BLaER1 (cell line): ENCODE measurements at regions not wholly inside any gene's neighbourhood (a gene's known extent, or its start where the extent isn't known, plus 50 kb on each side); places are given as distances from the start of the nearest gene placed in this dataset.

Experiments
- H3K27ac ChIP-seq: shearing (Covaris generic); formaldehyde crosslinking; 2 replicates; pipeline ENCODE4 v1.8.1; 2022
- H3K27me3 ChIP-seq: shearing (Covaris generic); formaldehyde crosslinking; 2 replicates; pipeline ENCODE4 v1.8.1; 2022
- H3K36me3 ChIP-seq: shearing (Covaris generic); formaldehyde crosslinking; 2 replicates; pipeline ENCODE4 v1.8.1; 2022
- H3K4me1 ChIP-seq: shearing (Covaris generic); formaldehyde crosslinking; 2 replicates; pipeline ENCODE4 v1.8.1; 2022
- H3K4me2 ChIP-seq: shearing (Covaris generic); formaldehyde crosslinking; 2 replicates; pipeline ENCODE4 v1.8.1; 2022
- H3K4me3 ChIP-seq: shearing (Covaris generic); formaldehyde crosslinking; 2 replicates; pipeline ENCODE4 v1.8.1; 2022
- H3K9ac ChIP-seq: shearing (Covaris generic); formaldehyde crosslinking; 2 replicates; pipeline ENCODE4 v1.8.1; 2022
- H3K9me3 ChIP-seq: shearing (Covaris generic); formaldehyde crosslinking; 2 replicates; pipeline ENCODE4 v1.8.1; 2022
- H4K20me1 ChIP-seq: shearing (Covaris generic); formaldehyde crosslinking; 2 replicates; pipeline ENCODE4 v1.8.1; 2022
- Cebpa-rat ChIP-seq: shearing (Covaris generic); IDR thresholded peaks from 2 replicates; pipeline ENCODE4 v1.8.1; 2022

DNA sequence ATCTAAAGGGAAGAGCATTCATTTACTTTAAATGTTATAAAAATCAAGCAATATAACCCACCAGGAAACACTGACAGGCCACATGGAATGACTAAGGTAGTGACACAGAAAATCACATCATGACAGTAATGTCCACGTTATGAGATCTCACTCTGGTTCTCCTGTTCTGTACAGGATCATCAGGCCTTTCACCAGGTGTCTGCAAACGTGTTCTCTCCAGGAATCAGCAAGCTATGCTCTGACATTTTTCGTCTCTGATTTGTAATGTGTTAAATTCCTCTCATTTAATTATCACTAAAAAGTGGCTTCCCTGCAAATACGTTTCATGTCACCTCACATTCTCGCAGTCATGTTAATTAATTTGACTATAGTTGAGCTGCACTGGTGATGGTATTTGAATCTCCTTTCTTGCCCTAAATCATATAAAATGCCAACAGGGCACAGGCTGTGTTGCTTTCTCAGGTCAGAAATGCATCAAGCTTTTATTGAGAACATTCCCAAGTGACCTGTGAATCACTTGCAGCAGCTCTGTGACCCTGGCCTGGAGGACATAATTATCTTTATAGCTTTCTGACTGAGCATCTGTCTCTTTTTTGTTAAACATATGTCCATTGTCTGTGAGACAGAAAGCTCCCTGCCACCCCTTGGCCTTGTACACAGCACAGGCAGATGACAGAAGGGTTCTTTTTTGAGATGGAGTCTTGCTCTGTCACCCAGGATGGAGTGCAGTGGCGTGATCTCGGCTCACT, 196.2 kb downstream of the DIRAS2 start:
- Histone ChIP-seq H3K9ac (no peak overlapping the region), H3K27ac (no peak overlapping the region), H3K4me3 (no peak overlapping the region), H3K4me1 (no peaks in the 10 kb centered on the region), H3K4me2 (no peak overlapping the region), H3K9me3 (no peaks in the 10 kb centered on the region), H3K36me3 (no peaks in the 10 kb centered on the region), H3K27me3 (no peaks in the 10 kb centered on the region), H4K20me1 (no peaks in the 10 kb centered on the region)
- TF ChIP-seq Cebpa-rat: no peak

DNA sequence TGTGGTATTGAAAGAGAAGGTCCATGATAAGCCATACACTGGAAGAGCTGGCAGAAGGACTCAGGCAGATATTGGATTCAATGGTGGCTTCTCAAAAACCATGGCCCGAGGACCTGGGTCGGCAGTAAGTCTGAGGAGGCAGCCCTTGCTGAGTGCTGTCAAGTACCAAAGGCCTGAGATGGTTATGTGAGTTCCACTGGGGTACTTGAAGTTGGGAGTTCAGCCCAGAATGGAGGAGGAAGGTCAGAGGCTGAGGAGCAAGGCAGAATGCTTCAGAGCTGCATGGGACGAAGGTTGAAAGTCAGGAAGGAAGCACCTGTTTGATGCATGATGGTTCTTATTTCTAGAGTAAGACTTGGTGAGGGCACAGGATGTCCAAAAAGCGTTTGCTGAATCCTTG, 194.9 kb downstream of the DIRAS2 start:
- Histone ChIP-seq H3K4me3 (no peak overlapping the region), H4K20me1 (no peaks in the 10 kb centered on the region), H3K4me2 (no peak overlapping the region), H3K27me3 (no peaks in the 10 kb centered on the region), H3K27ac (no peak overlapping the region), H3K4me1 (no peaks in the 10 kb centered on the region), H3K9me3 (no peaks in the 10 kb centered on the region), H3K36me3 (no peaks in the 10 kb centered on the region), H3K9ac (no peak overlapping the region)
- no peak for TF ChIP-seq Cebpa-rat

DNA sequence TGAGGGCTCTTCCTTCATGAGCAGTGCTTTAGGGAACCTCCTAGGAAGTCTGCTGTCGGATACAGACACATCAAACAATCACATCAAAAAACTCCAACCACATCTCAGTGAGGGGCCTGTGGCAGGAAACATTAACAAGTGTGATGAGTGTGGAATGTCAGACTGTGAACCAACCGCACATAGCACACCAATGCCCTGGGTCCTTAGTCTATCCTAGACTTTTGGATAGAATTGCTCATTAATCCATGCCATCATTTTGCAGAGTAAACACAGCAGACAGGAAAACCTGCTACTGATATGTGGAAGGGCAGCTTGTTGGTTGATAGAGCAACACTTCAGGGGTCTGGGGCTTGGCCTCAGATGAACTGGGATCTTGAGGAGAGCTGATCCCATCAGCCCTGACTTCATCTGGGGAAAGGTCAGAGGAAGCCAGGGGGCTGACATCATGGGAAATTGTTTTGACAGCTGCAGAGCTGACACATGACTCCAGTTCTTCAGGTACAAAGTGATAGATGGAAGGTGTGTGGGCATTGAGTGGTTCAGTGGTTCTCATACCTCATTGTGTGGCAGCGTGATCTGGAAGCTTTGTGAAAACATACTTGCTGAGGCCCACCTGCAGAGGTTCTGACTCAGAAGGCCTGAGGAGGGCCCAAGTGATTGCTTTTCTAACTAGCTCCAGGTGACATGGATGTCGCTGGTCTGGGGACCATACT, 193.3 kb downstream of the DIRAS2 start:
- H3K9me3 ChIP-seq: no peaks in the 10 kb centered on the region
- no peaks in the 10 kb centered on the region for H4K20me1 ChIP-seq
- no peak overlapping the region for H3K27ac ChIP-seq
- H3K4me1 ChIP-seq: no peaks in the 10 kb centered on the region
- H3K9ac ChIP-seq: no peak overlapping the region
- no peaks in the 10 kb centered on the region for H3K36me3 ChIP-seq
- H3K4me3 ChIP-seq: no peak overlapping the region
- H3K27me3 ChIP-seq: no peaks in the 10 kb centered on the region
- no peak for TF ChIP-seq Cebpa-rat
- no peak overlapping the region for H3K4me2 ChIP-seq

DNA sequence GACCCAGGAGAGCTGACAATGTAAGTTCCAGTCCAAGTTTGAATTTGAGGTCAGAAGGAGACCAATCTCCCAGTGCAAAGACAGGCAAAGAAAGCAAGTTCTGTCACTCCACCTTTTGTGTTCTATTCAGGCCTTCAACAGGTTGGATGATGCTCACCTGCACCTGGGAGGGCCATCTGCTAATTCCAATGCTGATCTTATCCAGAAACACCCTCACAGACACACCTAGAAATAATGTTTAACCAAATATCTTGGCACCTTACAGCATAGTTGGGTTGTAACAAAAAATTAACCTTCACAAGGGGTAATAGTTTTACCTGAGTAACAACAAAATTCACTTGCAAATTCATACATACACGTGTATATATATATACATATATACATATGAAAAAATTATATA, 190.8 kb downstream of the DIRAS2 start:
- H3K36me3 ChIP-seq: no peaks in the 10 kb centered on the region
- no peaks in the 10 kb centered on the region for H4K20me1 ChIP-seq
- TF ChIP-seq Cebpa-rat: no peak
- H3K27me3 ChIP-seq: no peaks in the 10 kb centered on the region
- no peak overlapping the region for H3K4me2 ChIP-seq
- H3K27ac ChIP-seq: no peak overlapping the region
- no peak overlapping the region for H3K9ac ChIP-seq
- H3K4me1 ChIP-seq: no peaks in the 10 kb centered on the region
- H3K4me3 ChIP-seq: no peak overlapping the region
- no peaks in the 10 kb centered on the region for H3K9me3 ChIP-seq

DNA sequence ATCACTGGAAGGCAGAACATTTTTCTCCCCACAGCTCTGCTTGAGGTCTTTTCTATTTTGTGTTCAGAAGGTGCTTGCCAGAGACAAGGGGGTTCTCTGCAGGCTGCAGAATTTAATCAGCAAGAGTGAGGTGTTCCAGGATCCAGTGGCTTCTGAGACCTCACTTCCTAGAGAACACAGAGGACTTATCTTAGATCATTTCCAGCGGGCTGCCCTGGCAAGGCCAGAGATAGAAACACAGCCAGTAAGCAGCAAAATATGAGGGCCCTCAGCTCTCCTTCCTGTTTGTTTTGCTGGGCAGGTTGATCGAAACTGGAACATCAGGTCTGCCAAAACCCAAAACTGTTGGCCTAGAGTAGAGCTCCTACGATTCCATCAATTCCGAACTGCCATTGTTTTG, 187.3 kb downstream of the DIRAS2 start:
- H3K27me3 ChIP-seq: no peaks in the 10 kb centered on the region
- no peak overlapping the region for H3K4me3 ChIP-seq
- no peak overlapping the region for H3K4me2 ChIP-seq
- no peaks in the 10 kb centered on the region for H3K9me3 ChIP-seq
- H3K27ac ChIP-seq: no peak overlapping the region
- H3K4me1 ChIP-seq: no peaks in the 10 kb centered on the region
- H3K36me3 ChIP-seq: no peaks in the 10 kb centered on the region
- no peaks in the 10 kb centered on the region for H4K20me1 ChIP-seq
- no peak overlapping the region for H3K9ac ChIP-seq
- no peak for TF ChIP-seq Cebpa-rat

DNA sequence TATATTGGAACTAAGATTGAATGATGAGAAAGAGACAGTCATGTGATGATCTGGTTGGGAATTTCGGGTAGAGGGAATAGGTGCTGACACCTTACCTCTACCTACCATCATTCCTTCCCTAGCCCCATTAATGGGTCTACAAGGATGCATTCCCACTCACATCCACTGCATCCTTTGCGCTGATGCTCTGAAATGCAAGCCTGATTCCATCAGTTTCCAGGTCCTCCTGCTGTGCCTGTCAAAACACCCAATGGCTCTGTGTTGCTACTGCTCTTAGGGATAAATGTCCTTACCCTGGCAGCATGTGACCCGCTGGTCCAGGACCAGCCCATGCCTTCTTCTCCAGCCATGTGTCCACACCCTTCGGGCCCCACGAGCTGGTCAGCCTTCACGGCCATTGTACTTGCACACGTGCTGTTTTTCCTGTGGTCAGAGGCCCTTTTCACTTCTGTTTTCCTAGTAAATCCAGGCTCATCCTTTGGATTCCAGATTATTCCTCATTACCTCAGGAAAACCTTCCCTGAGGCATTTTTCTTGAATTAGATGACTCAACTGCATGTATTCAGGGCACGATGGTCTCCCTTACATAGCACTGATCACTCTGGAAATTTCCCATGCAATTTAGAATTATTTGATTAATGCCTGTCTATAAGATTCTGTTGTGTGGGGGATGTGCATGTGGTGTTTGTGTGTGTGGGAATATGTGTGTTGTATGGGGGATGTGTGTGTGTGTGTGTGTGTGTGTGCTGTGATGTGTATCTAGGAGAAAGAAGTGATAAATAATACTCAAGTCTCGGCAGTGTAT, 185.0 kb downstream of the DIRAS2 start:
- Histone ChIP-seq H3K36me3 (no peaks in the 10 kb centered on the region), H3K4me3 (no peak overlapping the region), H3K4me1 (no peaks in the 10 kb centered on the region), H4K20me1 (no peaks in the 10 kb centered on the region), H3K9me3 (no peaks in the 10 kb centered on the region), H3K4me2 (no peak overlapping the region), H3K27me3 (no peaks in the 10 kb centered on the region), H3K9ac (no peak overlapping the region), H3K27ac (no peak overlapping the region)
- no peak for TF ChIP-seq Cebpa-rat

DNA sequence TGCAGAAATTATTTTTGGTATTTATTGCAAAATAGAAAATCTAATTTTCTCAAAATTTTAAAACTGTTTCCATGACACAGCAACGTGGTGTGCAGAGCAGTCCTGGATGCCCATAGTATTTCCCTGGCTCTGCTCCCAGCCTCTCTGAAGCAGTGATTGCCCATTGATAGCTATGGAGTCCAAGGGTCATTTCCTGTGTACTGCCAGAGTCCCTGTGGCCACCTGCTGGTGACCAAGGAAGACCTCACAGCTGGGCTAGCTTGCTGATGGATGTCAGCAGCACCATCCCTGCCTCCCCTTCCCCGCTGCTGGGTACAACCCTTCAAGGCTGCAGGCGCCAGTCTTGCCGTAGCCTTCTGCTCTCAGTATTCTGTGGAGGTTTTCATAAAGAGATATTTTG, 184.1 kb downstream of the DIRAS2 start:
- H4K20me1 ChIP-seq: no peaks in the 10 kb centered on the region
- H3K4me2 ChIP-seq: no peak overlapping the region
- no peaks in the 10 kb centered on the region for H3K4me1 ChIP-seq
- H3K9me3 ChIP-seq: no peaks in the 10 kb centered on the region
- no peaks in the 10 kb centered on the region for H3K27me3 ChIP-seq
- H3K27ac ChIP-seq: no peak overlapping the region
- H3K4me3 ChIP-seq: no peak overlapping the region
- H3K36me3 ChIP-seq: no peaks in the 10 kb centered on the region
- TF ChIP-seq Cebpa-rat: no peak
- H3K9ac ChIP-seq: no peak overlapping the region

DNA sequence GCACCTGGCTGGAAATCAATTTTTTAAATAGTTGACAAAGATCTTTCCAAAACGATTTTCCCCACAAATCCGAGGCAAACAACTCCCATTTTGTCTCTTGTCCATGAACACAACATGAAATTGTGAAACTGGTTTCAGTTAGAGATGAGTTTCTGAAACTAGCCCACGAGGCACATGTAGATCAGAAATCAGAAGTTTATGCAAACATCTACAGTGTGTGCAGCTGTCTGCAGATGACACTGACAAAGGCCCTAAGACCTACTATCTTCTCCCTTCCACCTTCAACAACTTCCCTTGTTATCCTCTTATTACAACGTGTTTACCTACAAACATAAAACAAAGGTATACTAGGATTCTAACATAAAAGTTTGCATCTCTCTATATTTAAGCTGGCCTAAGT, 183.3 kb downstream of the DIRAS2 start:
- H3K27me3 ChIP-seq: no peaks in the 10 kb centered on the region
- no peaks in the 10 kb centered on the region for H3K36me3 ChIP-seq
- no peak overlapping the region for H3K4me2 ChIP-seq
- H3K4me3 ChIP-seq: no peak overlapping the region
- H3K27ac ChIP-seq: no peak overlapping the region
- H3K9ac ChIP-seq: no peak overlapping the region
- no peaks in the 10 kb centered on the region for H3K4me1 ChIP-seq
- H4K20me1 ChIP-seq: no peaks in the 10 kb centered on the region
- no peaks in the 10 kb centered on the region for H3K9me3 ChIP-seq
- TF ChIP-seq Cebpa-rat: no peak

DNA sequence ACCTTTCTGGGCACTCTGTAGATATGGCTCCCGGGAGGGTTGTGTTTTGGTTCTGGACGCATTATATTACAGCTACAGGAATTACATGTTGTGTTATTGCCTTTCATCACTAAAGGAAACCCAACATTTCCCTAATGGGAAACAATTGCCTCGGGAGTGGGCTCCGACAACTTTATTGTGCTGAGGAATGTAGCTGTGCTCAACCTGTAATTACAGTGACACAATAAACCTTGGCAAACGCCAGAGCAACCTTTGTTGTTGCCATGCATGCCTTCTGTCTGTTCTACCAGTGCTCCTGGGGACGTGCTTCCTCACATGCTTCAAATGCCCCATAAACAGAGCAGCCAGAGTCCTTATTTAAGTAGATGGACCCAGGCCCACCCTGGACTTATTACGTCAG, 182.4 kb downstream of the DIRAS2 start:
- Histone ChIP-seq H3K9ac (no peak overlapping the region), H3K27ac (no peak overlapping the region), H4K20me1 (no peaks in the 10 kb centered on the region), H3K4me2 (no peak overlapping the region), H3K4me3 (no peak overlapping the region), H3K27me3 (no peaks in the 10 kb centered on the region), H3K9me3 (no peaks in the 10 kb centered on the region), H3K36me3 (no peaks in the 10 kb centered on the region), H3K4me1 (0 out of 2 replicates have a peak, but pooled peaks cover 4% of the 10 kb centered on the region)
- TF ChIP-seq Cebpa-rat: no peak

DNA sequence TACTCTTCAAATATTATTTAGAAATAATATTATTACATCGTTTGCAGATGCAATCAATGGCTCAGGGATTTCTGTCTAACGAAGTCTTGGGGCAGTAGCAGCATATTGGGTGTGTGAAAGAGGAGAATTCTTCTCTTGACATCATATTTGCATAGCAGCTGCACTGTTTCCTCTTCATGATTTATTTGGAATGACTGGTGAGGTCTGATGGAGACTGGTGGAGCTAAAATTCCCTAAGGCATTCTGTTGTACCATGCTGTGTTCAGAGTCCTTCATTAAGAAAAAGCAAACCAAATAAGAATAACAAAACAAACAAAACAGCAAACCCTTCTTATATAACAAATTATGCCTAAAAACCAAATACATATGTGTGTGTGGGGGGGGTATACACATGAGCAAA, 177.6 kb downstream of the DIRAS2 start:
- Histone ChIP-seq H3K4me3 (no peak overlapping the region), H3K4me2 (no peak overlapping the region)
- no peak for TF ChIP-seq Cebpa-rat

More for the DNA sequence above, 177.6 kb downstream of the DIRAS2 start:
- no peaks in the 10 kb centered on the region for H3K9me3 ChIP-seq
- no peaks in the 10 kb centered on the region for H3K36me3 ChIP-seq
- H3K27me3 ChIP-seq: no peaks in the 10 kb centered on the region
- H3K27ac ChIP-seq: no peak overlapping the region
- H4K20me1 ChIP-seq: no peaks in the 10 kb centered on the region
- H3K9ac ChIP-seq: no peak overlapping the region
- H3K4me1 ChIP-seq: 0 out of 2 replicates have a peak, but pooled peaks cover 4% of the 10 kb centered on the region
